ENCODE measurements at regions not wholly inside any gene's neighbourhood (a gene's known extent, or its start where the extent isn't known, plus 50 kb on each side); places are given as distances from the start of the nearest gene placed in this dataset.

- no peak for DNase-seq
Measured at GRCh38 chr1:192038567-192038966, 119.7 kb upstream of the RGS18 start.

- DNase-seq = no peak
Measured at GRCh38 chr1:192045131-192045530, 113.1 kb upstream of the RGS18 start.

GRCh38 chr1:192053531-192053971 lies 104.7 kb upstream of the RGS18 start:
- DNase-seq = no peak

- no peak for DNase-seq
Measured at GRCh38 chr1:192057766-192058165, 100.5 kb upstream of the RGS18 start.

DNA sequence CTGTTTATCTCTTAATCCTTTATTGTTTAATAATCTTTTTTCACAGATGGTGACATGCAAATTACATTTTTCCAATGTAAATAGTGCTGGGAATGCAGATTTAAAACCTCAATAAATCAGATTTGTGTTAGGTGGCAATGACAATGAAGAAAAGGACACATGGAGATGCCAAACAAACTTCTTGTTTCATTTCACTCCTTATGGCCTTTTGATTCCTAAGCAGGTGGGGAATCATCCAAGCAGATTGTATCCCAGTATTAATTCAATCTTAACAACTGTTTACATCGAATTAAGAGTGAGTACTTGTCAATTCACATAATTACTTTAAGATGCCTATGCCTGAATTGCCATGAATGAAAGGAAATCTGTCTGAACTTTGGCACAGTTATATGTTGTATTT lies 98.9 kb upstream of the RGS18 start:
- no peak for DNase-seq

GRCh38 chr1:192061556-192061955 lies 96.7 kb upstream of the RGS18 start:
- DNase-seq = no peak

GRCh38 chr1:192065087-192065486 lies 93.2 kb upstream of the RGS18 start:
- no peak for DNase-seq

DNA sequence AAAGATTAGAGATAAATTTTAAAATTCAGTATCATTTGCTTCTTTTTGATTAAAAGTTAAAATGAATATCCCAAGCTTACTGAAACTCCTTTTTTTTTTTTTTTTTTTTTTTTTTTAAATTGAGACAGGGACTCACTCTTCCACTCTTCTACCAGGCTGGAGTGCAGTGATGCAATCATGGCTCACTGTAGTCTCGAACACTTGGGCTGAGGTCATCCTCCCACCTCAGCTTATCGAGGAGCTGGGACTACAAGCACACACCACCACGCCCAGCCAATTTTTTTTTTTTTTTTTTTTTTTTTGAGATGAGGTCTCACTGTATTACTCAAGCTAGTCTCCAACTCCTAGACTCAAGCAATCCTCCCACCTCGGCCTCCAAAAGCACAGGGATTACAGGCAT lies 92.1 kb upstream of the RGS18 start:
- no peak for DNase-seq

- no peak for DNase-seq
Measured at GRCh38 chr1:192067360-192067759, 90.9 kb upstream of the RGS18 start.

DNA sequence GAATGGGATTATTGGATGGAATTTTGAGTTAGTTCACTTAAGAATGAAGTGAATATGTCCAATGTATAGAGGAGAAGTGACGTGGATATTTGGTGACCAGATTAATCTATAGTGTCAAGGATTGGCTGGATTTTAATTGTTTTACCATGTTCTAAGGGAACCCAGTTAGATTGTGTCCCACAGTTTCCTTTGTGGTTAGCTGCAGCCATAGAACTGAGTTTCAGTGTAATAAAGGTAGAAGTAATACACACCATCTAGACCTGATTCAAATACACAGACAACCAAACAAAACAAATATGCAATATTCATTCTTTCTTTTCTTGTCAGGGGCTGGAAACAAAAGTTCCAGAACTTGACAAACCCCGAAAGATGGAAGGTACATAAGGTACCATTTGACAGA lies 88.0 kb upstream of the RGS18 start:
- no peak for DNase-seq

DNA sequence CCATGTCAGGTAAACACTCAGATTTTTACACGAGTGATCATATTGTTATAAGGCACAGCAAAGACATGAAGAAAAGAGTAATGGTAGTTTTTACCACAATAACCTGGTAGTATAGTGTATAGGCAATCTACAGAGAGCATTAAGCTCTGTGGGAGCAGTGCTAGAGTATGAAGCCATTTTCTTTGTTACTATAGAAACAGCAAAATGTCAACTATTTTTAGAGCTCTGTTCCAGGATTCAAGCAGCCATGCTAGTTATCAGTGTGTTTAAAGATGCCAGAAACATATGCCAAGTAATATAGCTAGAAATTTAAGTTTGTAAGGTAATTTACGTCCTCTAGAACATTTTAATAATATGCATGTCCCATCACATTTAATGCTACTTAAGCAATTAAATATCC lies 77.6 kb upstream of the RGS18 start:
- peak; percentile 6 for DNase-seq

- no peak for DNase-seq
Measured at GRCh38 chr1:192081359-192081758, 76.9 kb upstream of the RGS18 start.

DNA sequence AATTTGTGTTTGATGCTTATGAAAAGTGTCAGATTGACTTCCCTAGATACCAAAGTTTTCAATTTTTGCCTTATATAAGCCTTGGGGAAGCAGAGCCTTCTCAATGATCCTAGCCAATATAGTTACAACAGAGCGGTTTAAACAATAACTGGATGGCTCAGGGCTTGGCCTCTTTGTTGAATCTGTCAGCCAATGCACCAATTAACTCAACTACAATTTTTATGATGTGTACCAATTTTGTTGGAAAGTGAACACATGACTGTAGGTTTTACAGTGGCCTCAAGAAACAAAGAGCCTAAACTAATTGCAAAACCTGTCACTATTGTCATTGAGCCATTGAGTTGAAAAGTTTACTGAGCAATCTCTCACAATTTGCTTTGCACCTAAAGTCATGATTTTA lies 71.6 kb upstream of the RGS18 start:
- no peak for DNase-seq

GRCh38 chr1:192087334-192087733 lies 70.9 kb upstream of the RGS18 start:
- DNase-seq = no peak

- no peak for DNase-seq
Measured at GRCh38 chr1:192088496-192088895, 69.8 kb upstream of the RGS18 start.

DNA sequence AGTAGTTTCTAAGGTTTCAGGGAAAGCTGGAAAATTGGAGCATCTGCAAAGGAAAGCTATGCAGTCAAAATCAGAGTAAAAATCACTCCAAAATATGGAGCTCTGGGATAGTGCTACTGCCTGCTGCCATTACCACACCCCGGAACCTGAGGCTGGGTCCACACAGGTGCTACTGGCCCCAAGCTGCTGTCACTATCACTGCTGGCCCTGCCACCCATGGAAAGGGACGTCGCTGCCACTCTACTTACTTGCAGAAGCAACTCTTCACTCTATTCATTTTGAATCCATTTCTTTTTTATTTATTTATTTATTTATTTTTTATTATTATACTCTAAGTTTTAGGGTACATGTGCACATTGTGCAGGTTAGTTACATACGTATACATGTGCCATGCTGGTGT lies 60.3 kb upstream of the RGS18 start:
- DNase-seq = no peak

GRCh38 chr1:192099328-192099727 lies 58.9 kb upstream of the RGS18 start:
- DNase-seq = no peak

DNA sequence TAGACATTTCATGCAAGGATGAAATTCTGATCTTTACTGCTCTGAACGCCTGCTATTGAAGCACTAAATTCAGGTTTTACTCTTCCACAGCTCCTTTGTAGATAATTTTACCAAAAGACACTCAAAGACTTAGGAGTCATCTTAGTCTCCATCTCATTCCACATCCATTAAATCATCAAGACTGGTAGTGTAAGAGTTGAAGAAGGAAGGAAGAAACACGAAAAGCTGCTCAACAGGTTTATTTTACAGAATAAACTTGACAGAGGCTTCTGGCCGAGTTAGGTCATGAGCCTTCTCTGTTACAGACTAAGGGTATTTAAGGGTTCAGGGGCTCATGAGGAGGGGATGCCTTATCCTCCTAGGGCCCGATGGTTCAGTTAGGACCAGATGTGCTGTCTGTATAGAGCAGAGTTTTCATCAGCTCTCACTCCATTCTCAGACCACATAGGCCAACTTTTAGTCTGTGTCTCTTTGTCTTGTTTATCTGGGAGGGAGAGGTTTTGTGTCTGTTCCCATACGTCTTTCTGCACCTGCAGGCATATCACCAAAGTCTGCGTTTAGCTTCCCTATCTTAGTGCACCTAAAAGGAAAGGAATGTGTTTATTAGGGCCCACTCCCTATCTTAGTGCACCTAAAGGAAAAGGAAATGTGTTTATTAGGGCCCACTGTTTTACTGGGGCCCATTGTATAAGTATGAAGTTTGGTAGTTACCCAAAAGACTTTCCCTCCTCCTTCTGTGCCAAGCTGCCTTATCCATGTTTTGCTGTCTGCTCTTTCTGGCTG lies 57.4 kb upstream of the RGS18 start:
- no peak for DNase-seq

DNA sequence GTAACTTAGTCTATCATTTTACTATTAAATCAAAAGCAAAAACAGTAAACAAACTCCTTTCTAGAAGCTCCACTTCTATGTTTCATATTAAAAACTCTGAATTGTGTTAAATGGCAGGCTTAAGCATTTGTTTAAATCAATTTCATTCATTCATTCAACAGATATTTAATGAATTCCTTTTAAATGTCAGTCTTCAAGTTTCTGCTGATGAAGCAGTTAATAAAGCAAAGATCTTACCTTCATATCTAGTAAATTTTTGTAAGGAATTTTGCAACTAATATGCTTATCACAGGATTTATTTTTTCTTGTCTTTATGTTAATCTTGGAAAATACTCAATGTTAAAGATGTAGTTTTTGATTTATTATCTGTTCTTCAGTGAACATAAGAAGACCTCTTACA lies 54.1 kb upstream of the RGS18 start:
- DNase-seq = no peak

- no peak for DNase-seq
Measured at GRCh38 chr1:192104852-192105251, 53.4 kb upstream of the RGS18 start.

DNA sequence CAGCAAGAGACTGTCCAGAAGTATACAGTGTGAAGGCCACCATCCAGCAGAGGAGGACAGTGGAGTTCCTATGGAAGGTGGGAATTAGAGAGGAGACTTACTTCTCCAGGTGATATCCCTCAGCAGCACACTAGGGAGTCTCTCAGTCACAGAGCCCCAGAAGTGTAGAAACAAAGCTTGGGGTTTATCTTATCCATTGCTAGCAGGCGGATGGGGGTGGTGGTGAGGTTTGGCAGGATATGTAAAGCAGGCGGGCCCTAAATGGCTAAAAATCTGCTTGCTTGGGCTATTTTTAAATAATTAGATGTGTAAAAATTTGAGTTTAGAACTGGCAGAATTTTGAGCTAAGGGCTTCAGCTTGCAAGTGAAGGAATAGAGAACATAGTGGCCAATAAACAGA lies 50.1 kb upstream of the RGS18 start:
- DNase-seq = no peak
